Gastroesophageal sphincter (tissue), 4 donors: ENCODE measurements at regions not wholly inside any gene's neighbourhood (a gene's known extent, or its start where the extent isn't known, plus 50 kb on each side); places are given as distances from the start of the nearest gene placed in this dataset.
A peak's percentile ranks its signal among the peaks of the same experiment; 100 is the strongest.

Source experiments
- ATAC-seq: fragments of 150-250 bp; one replicate; pipeline ENCODE4 v1.9.1; 2016; ENCODE audit warnings: mild to moderate bottlenecking, moderate library complexity
- H3K27ac ChIP-seq, 4 donors: fragments of 200-600 bp; sonication (generic) in 3 of 4; 1 replicate in 3 of 4; 2 replicates in 1 of 4; pipeline ENCODE4 v1.5.1; 2016 to 2019
- H3K27me3 ChIP-seq: fragments of 200-600 bp; sonication (generic); one replicate; pipeline ENCODE4 v1.5.1; 2019
- H3K36me3 ChIP-seq, 2 donors: fragments of 200-600 bp; sonication (generic); one replicate each; pipeline ENCODE4 v1.5.1; 2019; ENCODE audit warnings: control low read depth in 1 of 2
- H3K4me1 ChIP-seq, 3 donors: fragments of 200-600 bp; sonication (generic); 1 replicate in 2 of 3; 2 replicates in 1 of 3; pipeline ENCODE4 v1.5.1; 2016 to 2019; ENCODE audit warnings: control low read depth in 2 of 3
- H3K4me3 ChIP-seq, 2 donors: fragments of 200-600 bp; sonication (generic); one replicate each; pipeline ENCODE4 v1.5.1; 2019; ENCODE audit warnings: mild to moderate bottlenecking in 1 of 2, moderate library complexity in 1 of 2
- H3K9me3 ChIP-seq, 3 donors: fragments of 200-600 bp; sonication (generic); one replicate each; pipeline ENCODE4 v1.5.1; 2017 to 2019; ENCODE audit warnings: control low read depth in 2 of 3
- EP300 ChIP-seq: sonication (generic); formaldehyde crosslinking; IDR thresholded peaks from one replicate; pipeline ENCODE4 v1.6.1; 2017; ENCODE audit warnings: antibody characterized with exemption, mild to moderate bottlenecking
- POLR2A ChIP-seq, 2 donors: fragments of 450-650 bp; IDR thresholded peaks; one replicate each; pipeline ENCODE4 v1.6.1; 2017; ENCODE audit warnings: antibody characterized with exemption in 2 of 2, mild to moderate bottlenecking in 2 of 2, moderate library complexity in 1 of 2
- POLR2AphosphoS5 ChIP-seq: sonication (generic); formaldehyde crosslinking; IDR thresholded peaks from one replicate; pipeline ENCODE4 v1.6.1; 2017; ENCODE audit warnings: antibody characterized with exemption
- WGBS, 2 donors: methylation state at CpG; one replicate each; pipeline ENCODE4 v1.1.5; 2018; ENCODE audit warnings: low coverage in 1 of 2; 5-methylcytosine and 5-hydroxymethylcytosine counted together
- TF ChIP-seq, protein P1 (sequence below), 4 experiments: fragments of 200-600 bp in 2 of 4; fragments of 450-650 bp in 2 of 4; sonication (generic) in 1 of 4; IDR thresholded peaks; one replicate each; pipeline ENCODE4 v1.5.1; 2017 to 2019; ENCODE audit warnings: antibody characterized with exemption in 4 of 4, mild to moderate bottlenecking in 2 of 4, moderate library complexity in 2 of 4

DNA sequence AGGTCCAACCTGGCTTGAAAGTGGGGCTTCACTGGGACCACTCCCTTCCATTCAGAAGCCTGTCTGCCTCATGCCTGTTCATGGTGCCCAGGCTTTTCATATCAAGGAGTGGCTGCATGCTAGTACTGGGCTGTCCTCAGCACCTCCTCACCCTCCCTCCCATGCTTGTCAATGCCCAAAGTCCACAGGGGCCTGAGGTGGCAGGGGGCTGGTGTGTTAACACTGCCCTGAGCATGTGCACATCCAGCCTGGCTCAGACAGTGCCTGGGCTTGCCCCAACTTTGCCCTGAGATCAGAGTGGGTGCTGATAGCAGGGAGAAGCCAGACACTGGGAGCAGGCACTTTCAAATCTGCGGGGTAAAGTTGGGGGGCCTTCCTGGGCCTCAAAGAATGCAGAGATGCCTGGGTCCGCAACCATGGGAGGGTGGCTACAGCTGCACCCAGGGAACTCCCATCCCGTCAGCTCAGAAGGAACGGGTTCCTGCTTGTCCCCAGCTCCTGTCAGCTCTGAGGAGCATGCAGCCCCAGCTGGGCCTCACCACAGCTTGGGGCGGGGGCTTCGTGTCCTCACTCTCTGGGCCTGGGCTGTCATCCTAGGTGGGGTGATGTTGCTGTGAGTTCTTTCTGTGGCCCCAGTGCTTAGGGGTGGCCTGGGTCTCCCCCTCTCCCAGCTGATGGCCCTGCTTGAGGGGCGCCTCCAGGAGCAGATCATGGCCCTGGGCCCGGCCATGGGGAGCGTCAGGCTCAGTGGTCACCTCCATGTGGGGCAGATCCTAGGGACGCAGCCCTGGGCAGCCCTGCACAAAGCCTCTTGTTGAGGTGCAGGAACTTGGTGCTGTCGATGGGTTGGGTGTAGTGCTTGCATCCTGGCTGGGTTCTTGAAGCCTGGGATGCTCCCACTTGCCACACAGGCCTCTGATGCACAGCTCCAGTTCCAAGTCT, 830.6 kb upstream of the SLITRK5 start:
- Histone ChIP-seq H3K36me3 (no peaks in the 10 kb centered on the region), H3K9me3 (peaks cover 0 to 8% (median 0%) of the 10 kb centered on the region in 3 donors), H3K27me3 (no peaks in the 10 kb centered on the region), H3K27ac (no peak overlapping the region), H3K4me1 (no peaks in the 10 kb centered on the region), H3K4me3 (no peak overlapping the region)
- TF ChIP-seq, protein P1, sequence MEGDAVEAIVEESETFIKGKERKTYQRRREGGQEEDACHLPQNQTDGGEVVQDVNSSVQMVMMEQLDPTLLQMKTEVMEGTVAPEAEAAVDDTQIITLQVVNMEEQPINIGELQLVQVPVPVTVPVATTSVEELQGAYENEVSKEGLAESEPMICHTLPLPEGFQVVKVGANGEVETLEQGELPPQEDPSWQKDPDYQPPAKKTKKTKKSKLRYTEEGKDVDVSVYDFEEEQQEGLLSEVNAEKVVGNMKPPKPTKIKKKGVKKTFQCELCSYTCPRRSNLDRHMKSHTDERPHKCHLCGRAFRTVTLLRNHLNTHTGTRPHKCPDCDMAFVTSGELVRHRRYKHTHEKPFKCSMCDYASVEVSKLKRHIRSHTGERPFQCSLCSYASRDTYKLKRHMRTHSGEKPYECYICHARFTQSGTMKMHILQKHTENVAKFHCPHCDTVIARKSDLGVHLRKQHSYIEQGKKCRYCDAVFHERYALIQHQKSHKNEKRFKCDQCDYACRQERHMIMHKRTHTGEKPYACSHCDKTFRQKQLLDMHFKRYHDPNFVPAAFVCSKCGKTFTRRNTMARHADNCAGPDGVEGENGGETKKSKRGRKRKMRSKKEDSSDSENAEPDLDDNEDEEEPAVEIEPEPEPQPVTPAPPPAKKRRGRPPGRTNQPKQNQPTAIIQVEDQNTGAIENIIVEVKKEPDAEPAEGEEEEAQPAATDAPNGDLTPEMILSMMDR (IDR thresholded peaks at IDR 0.05) = no peak
- TF ChIP-seq POLR2A (IDR thresholded peaks at IDR 0.05) (no peak), EP300 (no peak), POLR2AphosphoS5 (no peak)
- whole genome bisulfite sequencing, 2 donors = 84 to 100% methylated on average over 2 to 3 of the region's 11 CpGs
- ATAC-seq = peak; percentile 46

DNA sequence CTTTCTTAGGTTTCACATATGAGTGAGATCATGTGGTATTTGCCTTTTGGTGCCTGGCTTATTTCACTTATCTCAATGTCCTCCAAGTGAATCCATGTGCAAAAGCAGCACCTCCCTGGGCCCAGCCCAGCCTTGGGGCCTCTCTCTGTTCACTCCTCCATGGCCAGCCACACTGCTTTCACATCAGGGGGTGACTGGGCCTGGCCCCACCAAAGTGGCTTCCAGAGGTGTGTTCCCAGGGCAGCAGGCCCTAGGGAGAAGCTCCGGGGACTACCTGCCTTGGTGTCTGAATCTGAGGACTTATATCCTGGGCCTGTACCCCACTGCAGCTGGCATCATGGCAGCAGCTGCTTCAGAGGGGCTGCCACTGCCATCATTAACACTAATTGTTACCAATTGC, 829.9 kb upstream of the SLITRK5 start:
- H3K4me3 ChIP-seq = no peak overlapping the region
- ATAC-seq = no peak
- H3K27me3 ChIP-seq = peaks cover 7% of the 10 kb centered on the region
- TF ChIP-seq, protein P1 (IDR thresholded peaks at IDR 0.05) = no peak
- TF ChIP-seq POLR2A (IDR thresholded peaks at IDR 0.05) (no peak), EP300 (no peak), POLR2AphosphoS5 (no peak)
- WGBS, 2 donors = 100% methylated on average over 1 of the region's 1 CpG; no CpG with 5 or more reads in 1 of the 2 donors
- H3K36me3 ChIP-seq = no peaks in the 10 kb centered on the region
- H3K27ac ChIP-seq = no peak overlapping the region
- no peaks in the 10 kb centered on the region for H3K4me1 ChIP-seq
- peaks cover 0 to 5% (median 0%) of the 10 kb centered on the region in 3 donors for H3K9me3 ChIP-seq

DNA sequence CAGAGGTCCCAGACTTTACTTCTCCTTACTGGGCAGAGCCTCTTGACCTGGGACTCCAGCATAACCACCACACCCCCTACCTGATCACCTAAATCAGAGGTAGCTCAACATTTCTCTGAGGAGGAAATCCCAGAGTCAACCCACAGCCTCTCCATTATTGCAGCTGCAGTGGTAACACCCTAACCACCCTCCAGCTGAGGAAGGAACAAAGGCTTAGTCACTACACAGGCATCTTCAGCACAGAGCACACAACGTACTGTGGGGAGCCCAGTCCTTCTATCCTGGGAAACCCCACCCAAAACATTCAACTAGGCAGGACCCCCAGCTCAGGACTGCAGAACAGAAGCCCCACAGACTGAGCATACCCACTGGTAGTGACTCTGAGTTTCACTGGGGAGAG, 824.7 kb upstream of the SLITRK5 start:
- no CpG with 5 or more reads among the region's 1 CpG for WGBS, 2 donors
- H3K36me3 ChIP-seq = no peaks in the 10 kb centered on the region
- TF ChIP-seq POLR2AphosphoS5 = no peak
- no peak for TF ChIP-seq POLR2A (IDR thresholded peaks at IDR 0.05)
- TF ChIP-seq, protein P1 (IDR thresholded peaks at IDR 0.05) = no peak
- TF ChIP-seq EP300 = no peak

DNA sequence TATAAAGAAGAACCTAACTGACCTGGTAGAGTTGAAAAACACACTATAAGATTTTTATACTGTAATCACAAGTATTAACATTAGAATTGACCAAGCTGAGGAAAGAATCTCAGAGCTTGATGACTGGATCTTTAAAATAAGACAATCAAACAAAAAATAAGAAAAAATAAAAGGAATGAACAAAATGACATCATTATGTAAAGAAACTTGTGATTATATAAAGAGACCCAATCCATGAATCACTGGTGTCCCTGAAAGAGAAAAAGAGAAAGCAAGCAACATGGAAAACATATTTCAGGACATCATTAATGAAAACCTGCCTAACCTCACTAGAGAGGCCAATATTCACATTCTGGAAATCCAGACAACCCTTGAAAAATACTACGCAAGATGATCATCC, 822.5 kb upstream of the SLITRK5 start:
- Histone ChIP-seq H3K4me3 (no peak overlapping the region), H3K36me3 (no peaks in the 10 kb centered on the region), H3K27ac (no peak overlapping the region), H3K27me3 (peaks cover 22% of the 10 kb centered on the region), H3K9me3 (peaks cover 0 to 6% (median 0%) of the 10 kb centered on the region in 3 donors), H3K4me1 (no peaks in the 10 kb centered on the region)
- 83 to 100% methylated on average over 1 of the region's 1 CpG for WGBS, 2 donors
- TF ChIP-seq, protein P1 (IDR thresholded peaks at IDR 0.05) = no peak
- TF ChIP-seq POLR2A (IDR thresholded peaks at IDR 0.05) = no peak
- no peak for TF ChIP-seq EP300
- no peak for TF ChIP-seq POLR2AphosphoS5
- ATAC-seq = no peak

More for the DNA sequence above, 824.7 kb upstream of the SLITRK5 start:
- H3K27ac ChIP-seq = no peak overlapping the region
- no peak overlapping the region for H3K4me3 ChIP-seq
- H3K27me3 ChIP-seq = peaks cover 22% of the 10 kb centered on the region
- H3K9me3 ChIP-seq = peaks cover 0 to 6% (median 0%) of the 10 kb centered on the region in 3 donors
- no peaks in the 10 kb centered on the region for H3K4me1 ChIP-seq
- no peak for ATAC-seq

DNA sequence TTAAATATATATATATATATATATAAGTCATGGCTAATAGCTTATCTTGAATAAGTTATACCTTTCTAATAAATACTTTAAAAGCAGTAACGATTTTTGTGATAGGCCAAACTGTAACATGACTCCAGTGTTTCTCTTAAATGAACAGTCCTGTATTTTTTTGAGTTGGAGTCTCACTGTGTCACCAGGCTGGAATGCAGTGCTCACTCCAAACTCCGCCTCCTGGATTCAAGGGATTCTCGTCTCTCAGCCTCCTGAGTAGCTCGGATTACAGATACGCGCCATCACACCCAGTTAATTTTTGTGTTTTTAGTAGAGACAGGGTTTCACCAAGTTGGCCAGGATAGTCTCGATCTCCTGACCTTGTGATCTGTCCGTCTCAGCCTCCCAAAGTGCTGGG, 814.2 kb upstream of the SLITRK5 start:
- 70 to 73% methylated on average over 6 to 8 of the region's 8 CpGs for WGBS, 2 donors
- H3K36me3 ChIP-seq = no peaks in the 10 kb centered on the region
- no peaks in the 10 kb centered on the region for H3K4me1 ChIP-seq
- no peaks in the 10 kb centered on the region for H3K27me3 ChIP-seq
- no peak for ATAC-seq
- H3K9me3 ChIP-seq = no peaks in the 10 kb centered on the region
- H3K27ac ChIP-seq = no peak overlapping the region
- TF ChIP-seq, protein P1 (IDR thresholded peaks at IDR 0.05) = no peak
- TF ChIP-seq POLR2AphosphoS5 (no peak), POLR2A (IDR thresholded peaks at IDR 0.05) (no peak), EP300 (no peak)
- H3K4me3 ChIP-seq = no peak overlapping the region
